Omental fat pad (tissue), 3 donors: ENCODE measurements at regions not wholly inside any gene's neighbourhood (a gene's known extent, or its start where the extent isn't known, plus 50 kb on each side); places are given as distances from the start of the nearest gene placed in this dataset.
"Not testable (repeated sequence)": the region's sequence is repeated elsewhere in the genome, so short reads cannot be mapped to it uniquely, and the experiment has no call there.

Experiments
- ATAC-seq: fragments of 150-250 bp; one replicate; pipeline ENCODE4 v1.9.1; 2016; ENCODE audit warnings: mild to moderate bottlenecking, moderate library complexity; ENCODE audit not compliant: low FRiP score
- DNase-seq: peaks from one replicate; pipeline ENCODE4 v3.0.0-alpha.2; 2019; ENCODE audit warnings: low spot score
- TF ChIP-seq, protein P1 (sequence below), 3 donors: fragments of 450-650 bp; IDR thresholded peaks; one replicate each; pipeline ENCODE4 v1.5.1; 2016 to 2017; ENCODE audit warnings: antibody characterized with exemption in 3 of 3, mild to moderate bottlenecking in 3 of 3, moderate library complexity in 2 of 3

DNA sequence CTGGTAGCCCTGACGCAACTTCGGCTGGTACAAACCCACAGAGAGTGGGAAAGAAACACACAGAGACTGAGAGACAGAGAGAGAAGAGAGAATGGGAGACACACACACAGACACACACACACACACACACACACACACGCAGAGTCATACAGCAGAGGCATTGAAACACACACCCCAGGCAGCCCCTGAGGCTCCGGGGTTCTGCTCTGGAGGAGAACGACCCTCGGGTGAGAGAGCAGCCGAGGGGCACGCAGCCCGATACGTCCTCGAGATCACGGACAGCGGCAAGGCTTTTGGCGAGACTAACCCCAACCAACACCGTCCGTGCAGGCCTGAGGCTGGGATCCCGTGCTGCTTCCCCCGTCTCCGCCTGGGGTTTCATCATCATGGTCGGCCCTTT is 700.8 kb upstream of the TPTE start:
- DNase-seq: not testable (repeated sequence)

DNA sequence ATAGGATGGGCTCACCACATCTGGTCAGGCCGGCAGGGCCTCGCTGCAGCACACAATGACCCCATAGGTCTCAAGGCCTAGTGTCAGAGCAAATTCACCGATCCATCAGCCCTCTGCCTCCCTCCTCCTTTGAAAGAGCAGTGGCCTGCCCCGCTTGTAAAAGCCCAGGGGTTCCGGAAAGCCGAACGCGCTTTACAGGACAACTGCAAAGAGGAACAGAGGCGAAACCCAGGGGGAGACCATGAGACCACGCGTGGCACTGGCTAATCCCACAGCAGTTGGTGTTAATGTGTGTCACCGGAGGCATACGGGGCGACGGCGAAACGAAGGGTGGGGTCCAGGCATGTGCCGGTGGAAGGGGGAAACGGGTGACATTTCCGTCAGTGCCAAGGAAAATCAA is 699.9 kb upstream of the TPTE start:
- not testable (repeated sequence) for ATAC-seq, DNase-seq

More for the DNA sequence above, 700.8 kb upstream of the TPTE start:
- not testable (repeated sequence) for ATAC-seq

DNA sequence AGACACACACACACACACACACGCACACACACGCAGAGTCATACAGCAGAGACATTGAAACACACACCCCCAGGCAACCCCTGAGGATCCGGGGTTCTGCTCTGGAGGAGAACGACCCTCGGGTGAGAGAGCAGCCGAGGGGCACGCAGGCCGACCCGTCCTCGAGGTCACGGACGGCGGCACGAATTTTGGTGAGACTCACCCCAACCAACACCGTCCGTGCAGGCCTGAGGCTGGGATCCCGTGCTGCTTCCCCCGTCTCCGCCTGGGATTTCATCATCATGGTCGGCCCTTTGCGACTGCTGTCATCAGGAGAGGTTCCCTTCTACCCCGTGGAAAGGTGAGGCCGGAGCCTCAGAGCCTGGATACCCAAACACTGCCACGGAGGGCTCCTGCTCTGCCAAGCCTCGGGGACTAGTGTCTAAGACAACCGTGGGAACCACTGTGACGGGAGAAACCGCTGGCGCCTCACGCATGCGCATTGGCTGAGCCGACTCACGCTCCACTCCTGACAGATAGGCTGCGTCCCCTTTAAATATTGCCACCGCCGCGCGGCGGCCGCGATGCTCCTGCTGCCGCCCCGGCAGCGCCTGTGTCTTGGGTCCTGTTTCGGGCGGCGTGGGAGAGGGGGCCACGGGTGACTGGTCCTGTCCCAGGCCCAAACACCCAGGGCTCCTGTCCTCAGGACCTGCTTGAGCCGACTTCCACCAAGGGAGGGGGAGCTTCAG is 699.1 kb upstream of the TPTE start:
- ATAC-seq, DNase-seq: not testable (repeated sequence)

DNA sequence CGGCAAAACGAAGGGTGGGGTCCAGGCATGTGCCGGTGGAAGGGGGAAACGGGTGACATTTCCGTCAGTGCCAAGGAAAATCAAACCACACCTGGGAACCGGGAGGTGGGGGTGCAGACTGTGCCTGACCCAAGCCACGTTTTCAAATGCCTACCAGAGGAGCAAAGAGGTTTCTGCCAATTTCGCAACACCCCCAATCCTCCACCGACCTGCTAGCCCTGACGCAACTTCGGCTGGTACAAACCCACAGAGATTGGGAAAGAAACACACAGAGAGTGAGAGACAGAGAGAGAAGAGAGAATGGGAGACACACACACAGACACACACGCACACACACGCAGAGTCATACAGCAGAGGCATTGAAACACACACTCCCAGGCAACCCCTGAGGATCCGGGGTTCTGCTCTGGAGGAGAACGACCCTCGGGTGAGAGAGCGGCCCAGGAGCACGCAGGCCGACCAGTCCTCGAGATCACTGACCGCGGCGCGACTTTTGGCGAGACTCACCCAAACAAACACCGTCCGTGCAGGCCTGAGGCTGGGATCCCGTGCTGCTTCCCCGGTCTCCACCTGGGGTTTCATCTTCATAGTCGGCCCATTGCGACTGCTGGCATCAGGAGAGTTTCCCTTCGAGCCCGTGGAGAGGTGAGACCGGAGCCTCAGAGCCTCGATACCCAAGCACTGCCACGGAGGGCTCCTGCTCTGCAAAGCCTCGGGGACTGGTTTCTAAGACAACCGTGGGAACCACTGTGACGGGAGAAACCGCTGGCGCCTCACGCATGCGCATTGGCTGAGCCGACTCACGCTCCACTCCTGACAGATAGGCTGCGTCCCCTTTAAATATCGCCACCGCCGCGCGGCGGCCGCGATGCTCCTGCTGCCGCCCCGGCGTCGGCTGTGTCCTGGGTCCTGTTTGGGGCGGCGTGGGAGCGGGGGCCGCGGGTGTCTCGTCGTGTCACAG is 697.9 kb upstream of the TPTE start:
- not testable (repeated sequence) for ATAC-seq
- DNase-seq: peak; percentile 50

DNA sequence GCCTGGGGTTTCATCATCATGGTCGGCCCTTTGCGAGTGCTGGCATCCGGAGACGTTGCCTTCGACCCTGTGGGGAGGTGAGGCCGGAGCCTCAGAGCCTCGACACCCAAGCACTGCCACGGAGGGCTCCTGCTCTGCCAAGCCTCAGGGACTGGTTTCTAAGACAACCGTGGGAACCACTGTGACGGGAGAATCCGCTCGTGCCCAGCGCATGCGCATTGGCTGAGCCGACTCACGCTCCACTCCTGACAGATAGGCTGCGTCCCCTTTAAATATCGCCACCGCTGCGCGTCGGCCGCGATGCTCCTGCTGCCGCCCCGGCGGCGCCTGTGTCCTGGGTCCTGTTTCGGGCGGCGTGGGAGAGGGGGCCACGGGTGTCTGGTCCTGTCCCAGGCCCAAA is 690.6 kb upstream of the TPTE start:
- not testable (repeated sequence) for ATAC-seq, DNase-seq

DNA sequence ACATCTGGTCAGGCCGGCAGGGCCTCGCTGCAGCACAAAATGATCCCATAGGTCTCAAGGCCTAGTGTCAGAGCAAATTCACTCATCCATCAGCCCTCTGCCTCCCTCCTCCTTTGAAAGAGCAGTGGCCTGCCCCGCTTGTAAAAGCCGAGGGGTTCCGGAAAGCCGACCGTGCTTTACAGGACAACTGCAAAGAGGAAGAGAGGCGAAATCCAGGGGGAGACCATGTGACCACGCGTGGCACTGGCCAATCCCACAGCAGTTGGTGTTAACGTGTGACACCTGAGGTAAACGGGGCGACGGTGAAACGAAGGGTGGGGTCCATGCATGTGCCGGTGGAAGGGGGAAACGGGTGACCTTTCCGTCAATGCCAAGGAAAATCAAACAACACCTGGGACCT is 688.6 kb upstream of the TPTE start:
- not testable (repeated sequence) for ATAC-seq, DNase-seq

DNA sequence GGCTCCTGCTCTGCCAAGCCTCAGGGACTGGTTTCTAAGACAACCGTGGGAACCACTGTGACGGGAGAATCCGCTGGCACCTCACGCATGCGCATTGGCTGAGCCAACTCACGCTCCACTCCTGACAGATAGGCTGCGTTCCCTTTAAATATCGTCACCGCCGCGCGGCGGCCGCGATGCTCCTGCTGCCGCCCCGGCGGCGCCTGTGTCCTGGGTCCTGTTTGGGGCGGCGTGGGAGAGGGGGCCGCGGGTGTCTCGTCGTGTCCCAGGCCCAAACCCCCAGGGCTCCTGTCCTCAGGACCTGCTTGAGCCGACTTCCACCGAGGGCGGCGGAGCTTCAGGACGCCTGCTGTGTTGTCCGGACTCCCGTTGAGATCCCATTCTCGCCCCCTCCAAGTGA is 684.8 kb upstream of the TPTE start:
- not testable (repeated sequence) for ATAC-seq, DNase-seq

DNA sequence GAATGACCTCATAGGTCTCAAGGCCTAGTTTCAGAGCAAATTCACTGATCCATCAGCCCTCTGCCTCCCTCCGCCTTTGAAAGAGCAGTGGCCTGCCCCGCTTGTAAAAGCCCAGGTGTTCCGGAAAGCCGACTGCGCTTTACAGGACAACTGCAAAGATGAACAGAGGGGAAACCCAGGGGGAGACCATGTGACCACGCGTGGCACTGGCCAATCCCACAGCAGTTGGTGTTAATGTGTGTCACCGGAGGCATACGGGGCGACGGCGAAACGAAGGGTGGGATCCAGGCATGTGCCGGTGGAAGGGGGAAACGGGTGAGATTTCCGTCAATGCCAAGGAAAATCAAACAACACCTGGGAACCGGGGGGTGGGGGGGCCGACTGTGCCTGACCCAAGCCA is 684.4 kb upstream of the TPTE start:
- ATAC-seq, DNase-seq: not testable (repeated sequence)

DNA sequence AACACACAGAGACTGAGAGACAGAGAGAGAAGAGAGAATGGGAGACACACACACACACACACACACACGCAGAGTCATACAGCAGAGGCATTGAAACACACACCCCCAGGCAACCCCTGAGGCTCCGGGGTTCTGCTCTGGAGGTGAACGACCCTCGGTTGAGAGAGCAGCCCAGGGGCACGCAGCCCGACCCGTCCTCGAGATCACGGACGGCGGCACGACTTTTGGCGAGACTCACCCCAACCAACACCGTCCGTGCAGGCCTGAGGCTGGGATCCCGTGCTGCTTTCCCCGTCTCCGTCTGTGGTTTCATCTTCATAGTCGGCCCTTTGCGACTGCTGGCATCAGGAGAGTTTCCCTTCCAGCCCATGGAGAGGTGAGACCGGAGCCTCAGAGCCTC is 683.9 kb upstream of the TPTE start:
- not testable (repeated sequence) for ATAC-seq, DNase-seq

DNA sequence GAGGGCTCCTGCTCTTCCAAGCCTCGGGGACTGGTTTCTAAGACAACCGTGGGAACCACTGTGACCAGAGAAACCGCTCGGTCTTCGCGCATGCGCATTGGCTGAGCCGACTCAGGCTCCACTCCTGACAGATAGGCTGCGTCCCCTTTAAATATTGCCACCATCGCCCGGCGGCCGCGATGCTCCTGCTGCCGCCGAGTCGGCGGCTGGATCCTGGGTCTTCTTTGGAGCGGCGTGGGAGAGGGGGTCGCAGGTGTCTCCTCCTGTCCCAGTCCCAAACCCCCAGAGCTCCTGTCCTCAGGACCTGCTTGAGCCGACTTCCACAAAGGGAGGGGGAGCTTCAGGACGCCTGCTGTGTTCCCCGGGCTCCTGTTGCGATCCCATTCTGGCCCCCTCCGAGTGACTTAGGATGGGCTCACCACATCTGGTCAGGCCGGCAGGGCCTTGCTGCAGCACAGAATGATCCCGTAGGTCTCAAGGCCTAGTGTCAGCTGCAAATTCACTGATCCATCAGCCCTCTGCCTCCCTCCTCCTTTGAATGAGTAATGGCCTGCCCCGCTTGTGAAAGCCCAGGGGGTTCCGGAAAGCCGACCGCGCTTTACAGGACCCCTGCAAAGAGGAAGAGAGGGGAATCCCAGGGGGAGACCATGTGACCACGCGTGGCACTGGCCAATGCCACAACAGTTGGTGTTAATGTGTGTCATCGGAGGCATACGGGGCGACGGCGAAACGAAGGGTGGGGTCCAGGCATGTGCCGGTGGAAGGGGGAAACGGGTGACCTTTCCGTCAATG is 683.2 kb upstream of the TPTE start:
- TF ChIP-seq, protein P1, sequence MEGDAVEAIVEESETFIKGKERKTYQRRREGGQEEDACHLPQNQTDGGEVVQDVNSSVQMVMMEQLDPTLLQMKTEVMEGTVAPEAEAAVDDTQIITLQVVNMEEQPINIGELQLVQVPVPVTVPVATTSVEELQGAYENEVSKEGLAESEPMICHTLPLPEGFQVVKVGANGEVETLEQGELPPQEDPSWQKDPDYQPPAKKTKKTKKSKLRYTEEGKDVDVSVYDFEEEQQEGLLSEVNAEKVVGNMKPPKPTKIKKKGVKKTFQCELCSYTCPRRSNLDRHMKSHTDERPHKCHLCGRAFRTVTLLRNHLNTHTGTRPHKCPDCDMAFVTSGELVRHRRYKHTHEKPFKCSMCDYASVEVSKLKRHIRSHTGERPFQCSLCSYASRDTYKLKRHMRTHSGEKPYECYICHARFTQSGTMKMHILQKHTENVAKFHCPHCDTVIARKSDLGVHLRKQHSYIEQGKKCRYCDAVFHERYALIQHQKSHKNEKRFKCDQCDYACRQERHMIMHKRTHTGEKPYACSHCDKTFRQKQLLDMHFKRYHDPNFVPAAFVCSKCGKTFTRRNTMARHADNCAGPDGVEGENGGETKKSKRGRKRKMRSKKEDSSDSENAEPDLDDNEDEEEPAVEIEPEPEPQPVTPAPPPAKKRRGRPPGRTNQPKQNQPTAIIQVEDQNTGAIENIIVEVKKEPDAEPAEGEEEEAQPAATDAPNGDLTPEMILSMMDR (IDR thresholded peaks at IDR 0.05): no peak

DNA sequence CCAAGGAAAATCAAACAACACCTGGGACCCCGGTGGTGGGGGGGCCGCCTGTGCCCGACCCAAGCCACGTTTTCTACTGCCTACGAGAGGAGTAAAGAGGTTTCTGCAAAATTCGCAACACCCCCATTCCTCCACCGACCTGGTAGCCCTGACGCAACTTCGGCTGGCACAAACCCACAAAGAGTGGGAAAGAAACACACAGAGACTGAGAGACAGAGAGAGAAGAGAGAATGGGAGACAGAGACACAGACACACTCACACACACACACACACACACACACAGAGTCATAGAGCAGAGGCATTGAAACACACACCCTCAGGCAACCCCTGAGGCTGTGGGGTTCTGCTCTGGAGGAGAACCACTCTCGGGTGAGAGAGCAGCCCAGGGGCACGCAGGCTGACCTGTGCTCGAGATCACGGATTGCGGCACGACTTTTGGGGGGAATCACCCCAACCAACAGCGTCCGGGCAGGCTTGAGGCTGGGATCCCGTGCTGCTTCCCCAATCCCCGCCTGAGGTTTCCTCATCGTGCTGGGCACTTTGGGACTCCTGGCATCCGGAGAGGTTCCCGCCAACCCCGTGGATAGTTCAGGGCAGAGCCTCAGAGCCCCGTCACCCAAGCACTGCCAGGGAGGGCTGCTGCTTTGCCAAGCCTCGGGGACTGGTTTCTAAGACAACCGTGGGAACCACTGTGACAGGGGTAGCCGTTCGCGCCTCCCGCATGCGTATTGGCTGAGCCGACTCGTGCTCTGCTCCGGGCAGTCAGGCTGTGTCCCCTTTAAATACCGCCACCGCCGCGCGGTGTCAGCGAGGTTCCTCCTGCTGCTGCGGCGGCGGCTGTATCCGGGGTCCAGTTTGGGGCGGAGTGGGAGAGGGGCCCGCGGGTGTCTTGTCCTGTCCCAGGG is 682.4 kb upstream of the TPTE start:
- ATAC-seq (peak; percentile 66), DNase-seq (no peak)
- TF ChIP-seq, protein P1 (IDR thresholded peaks at IDR 0.05): no peak

More for the DNA sequence above, 683.2 kb upstream of the TPTE start:
- ATAC-seq: no peak
- no peak for DNase-seq

DNA sequence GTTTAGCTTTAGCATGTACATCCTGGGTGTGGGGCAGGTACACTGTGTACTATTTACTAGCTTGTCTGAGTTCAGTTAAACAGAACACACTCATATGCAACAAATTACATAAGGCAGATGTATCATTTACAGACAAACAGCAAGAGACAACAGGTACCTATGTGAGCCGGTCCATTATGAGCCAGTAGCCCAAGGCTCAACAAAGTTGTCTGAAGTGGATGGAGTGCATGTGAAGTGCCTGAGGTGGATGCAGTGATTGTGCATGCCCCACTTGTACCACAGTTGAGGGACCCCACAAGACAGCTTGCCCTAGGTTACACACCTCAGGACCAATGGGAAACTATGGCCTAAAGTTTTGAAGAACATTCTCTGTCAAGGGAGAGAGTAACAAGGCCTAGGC is 677.3 kb upstream of the TPTE start:
- DNase-seq, ATAC-seq: not testable (repeated sequence)

DNA sequence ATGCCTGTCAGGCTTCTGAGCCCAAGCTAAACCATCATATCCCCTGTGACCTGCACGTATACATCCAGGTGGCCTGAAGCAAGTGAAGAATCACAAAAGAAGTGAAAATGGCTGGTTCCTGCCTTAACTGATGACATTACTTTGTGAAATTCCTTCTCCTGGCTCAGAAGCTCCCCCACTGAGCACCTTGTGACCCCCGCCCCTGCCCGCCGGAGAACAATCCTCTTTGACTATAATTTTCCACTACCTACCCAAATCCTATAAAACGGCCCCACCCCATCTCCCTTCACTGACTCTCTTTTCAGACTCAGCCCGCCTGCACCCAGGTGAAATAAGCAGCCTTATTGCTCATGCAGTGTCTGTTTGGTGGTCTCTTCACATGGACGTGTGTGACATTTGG is 673.9 kb upstream of the TPTE start:
- not testable (repeated sequence) for ATAC-seq, DNase-seq

DNA sequence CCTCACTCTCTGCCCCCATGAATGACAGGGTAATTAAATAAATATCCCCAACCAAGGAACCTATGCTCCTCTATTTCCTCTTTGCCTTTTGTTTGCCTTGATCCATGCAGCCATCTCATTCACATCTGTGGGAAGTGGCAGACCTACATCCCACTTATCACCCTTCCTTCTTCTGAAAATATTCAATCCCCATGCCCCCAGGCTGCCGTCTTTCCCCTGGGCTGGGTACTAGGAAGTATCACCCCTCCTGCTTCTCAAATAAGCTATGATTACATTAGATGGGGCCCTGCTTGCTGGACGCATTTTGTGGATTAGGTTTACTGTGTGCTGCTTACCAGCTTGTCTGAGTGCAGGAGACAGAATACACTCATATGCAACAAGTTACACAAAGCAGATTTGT is 670.2 kb upstream of the TPTE start:
- DNase-seq, ATAC-seq: not testable (repeated sequence)

DNA sequence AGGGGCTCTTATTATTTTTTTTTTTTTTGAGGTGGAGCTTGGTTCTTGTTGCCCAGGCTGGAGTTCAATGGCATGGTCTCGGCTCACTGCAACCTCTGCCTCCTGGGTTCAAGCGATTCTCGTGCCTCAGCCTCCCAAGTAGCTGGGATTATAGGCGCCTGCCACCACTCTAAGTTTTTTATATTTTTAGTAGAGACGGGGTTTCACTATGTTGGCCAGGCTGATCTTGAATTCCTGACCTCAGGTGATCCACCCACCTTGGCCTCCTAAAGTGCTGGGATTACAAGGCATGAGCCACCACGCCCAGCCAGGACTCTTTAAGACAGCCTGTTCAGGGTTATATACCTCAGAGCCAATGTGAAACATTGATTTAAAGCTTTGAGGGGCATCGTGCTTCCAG is 669.7 kb upstream of the TPTE start:
- ATAC-seq, DNase-seq: not testable (repeated sequence)
